CD4-positive, alpha-beta T cell treated with Interleukin-4 for 1 hour (primary cell): ENCODE measurements at regions not wholly inside any gene's neighbourhood (a gene's known extent, or its start where the extent isn't known, plus 50 kb on each side); places are given as distances from the start of the nearest gene placed in this dataset.

ENCODE experiments used
- DNase-seq, 2 donors: peaks; one replicate each; pipeline ENCODE4 v3.0.0-alpha.2; 2020 to 2022

DNA sequence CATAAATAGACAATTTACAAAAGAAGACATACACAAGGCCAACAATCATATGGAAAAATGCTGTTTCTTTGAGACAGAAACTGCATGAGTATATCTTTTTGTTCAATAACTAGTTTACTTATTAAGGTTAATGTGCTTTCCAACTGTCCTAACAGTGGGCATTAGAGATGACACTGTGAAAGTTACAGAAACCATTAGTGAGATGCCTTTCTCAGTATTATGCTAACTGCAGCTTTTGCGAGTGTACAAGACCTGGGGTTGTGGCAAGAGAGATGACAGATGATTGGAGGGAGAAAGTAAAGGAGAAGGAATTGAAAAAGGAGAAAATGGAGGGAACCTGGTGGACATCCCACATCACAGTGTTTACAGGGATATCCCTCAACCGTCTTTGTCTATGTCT is 640.5 kb downstream of the ZPLD1 start:
- DNase-seq = no peak

DNA sequence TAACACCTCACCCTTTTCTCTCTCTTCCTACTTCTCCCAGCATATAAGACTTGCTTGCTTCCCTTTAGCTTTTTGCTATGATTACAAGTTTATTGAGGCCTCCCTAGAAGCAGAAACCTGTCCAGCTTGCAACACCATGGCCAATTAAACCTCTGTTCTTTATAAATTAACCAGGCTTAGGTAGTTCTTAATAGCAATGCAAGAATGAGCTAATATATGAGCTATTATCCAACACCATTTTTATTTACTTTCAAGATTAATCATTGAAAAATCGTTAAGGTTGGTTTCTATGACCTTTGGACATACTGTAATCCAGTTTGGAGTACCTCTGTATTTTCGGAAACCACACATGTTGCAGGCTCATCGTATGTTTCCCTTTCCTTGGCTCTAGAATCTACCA is 643.1 kb downstream of the ZPLD1 start:
- no peak for DNase-seq

- DNase-seq = no peak
Observed at GRCh38 chr3:103082501-103082900, 647.7 kb downstream of the ZPLD1 start.

DNA sequence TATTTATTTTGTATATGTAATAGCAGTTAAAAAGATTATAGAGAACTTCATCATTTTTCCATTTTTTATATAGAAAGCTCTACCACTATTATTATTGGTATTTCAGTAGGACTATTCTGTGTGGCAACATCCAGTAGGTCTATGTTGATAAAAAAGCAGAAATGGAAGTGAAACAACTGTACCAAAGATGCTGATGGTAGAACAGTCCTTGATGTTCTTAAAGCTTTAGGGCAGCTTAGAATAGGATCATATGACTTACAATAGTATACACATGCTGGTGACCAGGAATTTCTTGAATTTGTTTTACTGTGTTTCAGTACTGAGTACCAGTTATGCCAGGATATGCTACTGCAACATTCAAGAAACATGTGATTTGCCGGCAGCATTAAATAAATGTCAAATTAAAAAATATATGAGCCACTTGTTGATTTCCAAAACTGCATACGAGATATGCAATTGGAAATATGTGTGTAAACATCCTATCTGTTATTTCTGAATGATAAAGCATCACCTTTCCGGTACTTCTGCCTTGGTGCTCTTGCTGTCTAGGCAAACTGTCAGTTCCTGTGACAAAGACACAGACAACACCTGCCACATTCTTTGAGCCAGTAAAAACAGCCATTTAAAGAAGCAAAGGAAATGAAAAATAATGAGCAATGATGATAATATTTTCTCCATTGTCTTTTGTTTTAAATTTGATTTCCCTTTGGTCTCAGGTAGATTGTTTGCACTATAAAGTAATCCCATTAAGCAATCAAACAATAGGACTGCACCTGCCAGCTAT is 649.2 kb downstream of the ZPLD1 start:
- no peak for DNase-seq

GRCh38 chr3:103085465-103085864 is 650.6 kb downstream of the ZPLD1 start:
- DNase-seq = no peak

GRCh38 chr3:103089758-103090157 is 654.9 kb downstream of the ZPLD1 start:
- no peak for DNase-seq

DNA sequence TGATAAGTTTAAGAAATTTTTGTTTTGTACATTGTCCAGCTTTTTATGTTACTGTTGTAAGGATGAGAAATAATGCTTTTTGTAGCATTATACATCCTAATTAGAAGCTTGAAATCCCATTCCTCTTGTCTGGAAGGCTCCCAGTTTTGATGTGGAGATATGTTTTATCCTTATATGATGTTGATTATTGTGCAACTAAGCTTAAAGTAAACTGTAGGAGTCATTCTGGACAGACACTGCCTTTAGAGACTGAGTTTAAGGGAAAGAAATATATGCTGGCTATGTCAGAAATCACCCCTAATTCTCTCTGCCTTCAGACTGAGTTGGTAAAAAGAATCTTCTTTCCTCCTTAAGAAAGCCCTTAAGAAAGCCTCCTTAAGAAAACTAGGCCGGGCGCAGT is 670.4 kb downstream of the ZPLD1 start:
- no peak for DNase-seq

DNA sequence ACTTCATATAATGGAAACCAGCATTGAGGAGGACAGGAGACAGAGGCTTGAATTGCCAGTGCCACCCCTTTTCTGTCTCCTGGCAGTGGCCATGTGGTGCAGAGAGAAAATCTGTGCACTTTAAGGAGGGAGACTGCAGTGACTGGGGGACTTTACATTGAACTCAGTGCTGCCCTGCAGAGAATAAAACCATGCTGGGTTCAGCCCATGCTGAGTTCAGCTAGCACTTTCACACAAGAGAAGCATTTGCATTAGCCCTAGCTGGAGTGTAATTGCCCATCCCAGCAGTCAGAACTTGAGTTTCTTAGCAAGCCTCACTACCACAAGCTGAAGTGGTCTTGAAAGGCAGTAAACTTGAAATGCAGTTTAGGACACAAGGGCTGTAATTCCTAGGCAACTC is 677.5 kb downstream of the ZPLD1 start:
- no peak for DNase-seq

DNA sequence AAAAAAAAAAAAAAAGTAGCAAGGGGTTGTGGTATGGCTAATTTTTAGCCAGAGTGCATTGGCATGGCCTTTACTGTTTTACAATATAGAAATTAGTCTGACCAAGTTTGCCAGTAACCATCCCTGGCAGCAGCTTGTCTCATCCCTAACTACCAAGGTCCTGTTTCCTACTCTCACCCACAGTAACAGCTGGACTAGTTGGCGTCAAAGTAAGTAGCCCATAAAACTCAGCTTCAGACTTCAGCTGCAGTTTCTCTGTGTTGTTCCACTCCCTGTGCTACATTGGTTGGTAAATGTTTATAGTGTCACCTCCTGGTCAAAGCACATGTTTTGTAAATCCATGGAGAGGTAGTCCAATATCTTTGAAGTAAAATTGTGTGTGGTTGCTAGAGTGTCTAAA is 691.3 kb downstream of the ZPLD1 start:
- DNase-seq = no peak

DNA sequence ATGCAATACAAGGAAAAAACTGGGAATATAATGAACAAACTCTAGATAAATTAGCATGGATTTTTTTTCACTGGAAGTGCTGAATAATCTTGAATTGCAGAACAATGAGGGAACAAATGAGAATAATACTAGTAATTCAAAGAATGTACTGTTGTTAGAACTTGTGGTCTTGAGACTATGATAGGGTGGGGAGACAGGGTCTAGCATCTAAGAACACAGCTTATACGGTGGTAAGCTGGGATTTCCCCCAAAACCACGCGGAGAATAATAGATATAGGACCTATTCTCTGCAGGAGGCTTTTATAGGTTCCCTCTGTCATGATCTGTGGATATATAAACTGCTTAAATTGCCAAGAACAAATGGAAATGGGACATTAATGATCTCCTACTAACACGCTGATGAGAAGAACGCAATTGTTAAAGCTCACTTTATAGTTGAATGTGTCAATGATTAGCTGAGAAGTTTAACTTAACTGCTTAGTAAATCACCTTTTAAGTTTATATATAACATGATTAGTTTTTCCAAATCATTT is 692.3 kb downstream of the ZPLD1 start:
- no peak for DNase-seq

GRCh38 chr3:103127737-103128136 is 692.9 kb downstream of the ZPLD1 start:
- DNase-seq = no peak

DNA sequence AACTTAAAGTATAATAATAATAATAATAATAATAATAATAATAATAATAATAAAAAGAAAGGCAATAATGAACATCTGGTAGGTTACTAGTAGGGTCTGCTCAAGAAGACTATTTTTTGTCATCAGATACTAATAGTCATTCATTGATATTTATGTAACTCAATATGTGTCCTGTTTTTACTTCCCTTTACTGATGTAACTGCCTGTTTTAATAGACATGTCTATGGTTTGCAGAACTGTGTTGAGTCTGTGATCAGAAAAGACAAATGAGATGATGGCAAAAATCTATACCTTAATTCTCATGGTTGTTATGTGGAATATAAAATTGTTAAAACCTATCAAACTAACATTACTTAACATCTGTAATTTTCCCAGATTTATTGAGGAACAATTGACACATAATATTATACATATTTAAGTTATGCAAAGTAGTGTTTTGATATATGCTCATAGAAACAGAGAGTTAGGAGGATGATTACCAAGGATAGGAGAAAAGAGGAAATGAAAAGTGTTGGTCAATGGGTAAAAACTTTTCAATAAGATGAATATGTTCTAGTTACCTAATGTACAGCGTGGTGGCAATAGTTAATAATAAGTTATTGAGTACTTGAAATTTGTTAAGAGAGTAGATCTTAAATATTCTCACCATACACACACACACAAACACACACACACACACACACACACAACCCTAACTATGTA is 699.4 kb downstream of the ZPLD1 start:
- no peak for DNase-seq

DNA sequence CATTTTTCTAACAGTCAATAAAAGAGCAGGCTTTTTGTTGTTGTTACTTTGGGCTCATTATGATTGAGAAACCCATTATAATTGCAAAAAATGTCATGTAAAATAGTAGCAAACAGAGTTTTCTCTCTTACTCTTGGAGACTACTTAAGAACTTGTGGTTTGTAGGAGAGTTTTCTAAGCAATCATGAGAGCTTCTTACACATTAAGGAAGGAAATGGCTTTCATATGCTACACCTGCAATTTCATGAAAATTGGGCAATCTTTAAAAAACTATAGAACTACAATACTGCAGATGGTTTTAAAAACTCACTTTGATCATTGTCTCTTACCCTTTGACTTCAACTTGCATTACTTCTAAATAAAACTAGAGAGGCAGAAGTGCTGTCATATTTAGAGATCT is 701.8 kb downstream of the ZPLD1 start:
- no peak for DNase-seq

GRCh38 chr3:103137830-103138229 is 703.0 kb downstream of the ZPLD1 start:
- no peak for DNase-seq

GRCh38 chr3:103158183-103158582 is 723.4 kb downstream of the ZPLD1 start:
- no peak for DNase-seq

DNA sequence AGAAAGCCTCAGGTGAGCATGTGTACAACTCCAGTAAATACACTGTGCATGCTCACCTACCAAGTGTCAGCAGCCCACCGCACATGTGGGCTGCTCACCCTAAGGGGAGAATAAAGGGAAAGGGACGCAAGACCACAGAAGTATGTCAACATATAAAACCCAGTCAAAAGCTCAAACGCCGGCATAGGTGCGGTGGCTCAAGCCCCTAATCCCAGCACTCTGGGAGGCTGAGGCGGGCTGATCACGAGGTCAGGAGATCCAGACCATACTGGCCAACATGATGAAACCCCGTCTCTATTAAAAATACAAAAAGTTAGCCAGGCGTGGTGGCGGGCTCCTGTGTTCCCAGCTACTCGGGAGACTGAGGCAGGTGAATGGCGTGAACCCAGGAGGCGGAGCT is 732.1 kb downstream of the ZPLD1 start:
- no peak for DNase-seq

DNA sequence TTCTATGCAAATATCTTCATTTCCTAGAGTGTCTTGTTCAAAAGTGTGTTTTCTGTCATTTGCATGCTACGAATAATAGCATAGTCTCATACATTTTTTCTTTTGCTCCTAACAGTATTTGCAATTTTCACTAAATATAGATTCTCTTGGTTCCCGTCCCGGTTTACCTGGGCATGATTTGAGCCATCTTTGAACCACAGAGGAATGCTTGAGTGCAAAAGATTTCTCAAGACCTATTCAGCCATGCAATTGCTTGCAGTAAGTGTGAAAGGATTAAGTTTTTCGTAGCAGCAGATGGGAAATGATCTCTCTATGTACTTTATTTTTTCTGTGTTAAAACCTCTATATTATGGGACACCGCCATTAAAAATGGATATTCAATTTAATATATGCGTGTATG is 733.0 kb downstream of the ZPLD1 start:
- DNase-seq = no peak

DNA sequence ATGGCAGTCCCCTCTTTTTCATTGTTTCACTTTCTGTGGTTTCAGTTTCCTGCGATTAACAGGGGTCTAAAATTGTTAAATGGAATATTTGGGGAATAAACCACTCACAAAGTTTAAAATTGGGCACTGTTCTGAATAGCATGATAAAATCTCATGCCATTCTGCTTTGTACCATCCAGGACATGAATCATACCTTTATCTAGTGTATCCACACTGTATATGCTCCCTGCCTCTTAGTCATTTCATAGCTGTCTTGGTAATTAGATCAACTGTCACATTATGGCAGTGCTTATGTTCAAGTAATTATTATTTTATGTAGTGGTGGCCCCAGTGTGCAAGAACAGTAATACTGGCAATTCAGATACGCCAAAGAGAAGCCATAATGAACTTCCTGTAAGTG is 734.5 kb downstream of the ZPLD1 start:
- DNase-seq = no peak

- no peak for DNase-seq
Observed at GRCh38 chr3:103170651-103171050, 735.8 kb downstream of the ZPLD1 start.

- no peak for DNase-seq
Observed at GRCh38 chr3:103173940-103174339, 739.1 kb downstream of the ZPLD1 start.

DNA sequence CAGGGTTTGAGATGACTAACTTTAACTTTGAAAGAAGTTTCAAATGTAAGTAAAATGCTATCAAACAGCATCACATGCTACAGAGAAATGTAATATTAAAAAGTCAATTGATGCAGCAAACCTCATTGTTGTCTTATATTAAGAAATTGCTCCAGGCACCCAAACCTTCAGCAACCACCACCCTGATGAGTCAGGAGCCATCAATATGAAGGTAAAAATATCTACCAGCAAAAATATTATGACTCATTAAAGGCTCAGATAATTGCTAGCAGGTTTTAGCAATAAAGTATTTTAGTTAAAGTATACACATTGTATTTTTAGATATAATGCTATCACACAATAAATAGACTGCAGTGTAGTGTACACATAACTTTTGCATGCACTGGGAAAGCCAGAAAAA is 746.3 kb downstream of the ZPLD1 start:
- no peak for DNase-seq

GRCh38 chr3:103184772-103185171 is 750.0 kb downstream of the ZPLD1 start:
- DNase-seq = no peak

- DNase-seq = no peak
Observed at GRCh38 chr3:103189941-103190340, 755.1 kb downstream of the ZPLD1 start.

DNA sequence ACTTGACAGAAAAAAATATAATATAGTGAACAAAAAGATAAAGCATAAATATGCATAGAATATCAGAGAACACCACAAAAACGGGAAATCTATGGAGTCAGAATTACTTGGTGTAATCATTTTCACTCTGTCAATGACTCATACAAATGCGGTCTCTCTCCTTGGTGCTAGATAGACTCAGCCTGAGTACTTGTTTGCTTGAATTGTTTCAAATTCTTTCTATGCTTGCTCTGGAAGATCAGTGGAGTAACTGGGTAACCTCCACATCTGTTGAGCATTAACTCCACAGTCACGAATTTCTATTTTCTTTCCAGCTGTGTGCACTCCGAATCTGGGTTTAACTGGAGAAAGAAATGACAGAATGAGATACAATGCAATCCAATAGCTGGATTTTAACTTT is 760.4 kb downstream of the ZPLD1 start:
- no peak for DNase-seq

DNA sequence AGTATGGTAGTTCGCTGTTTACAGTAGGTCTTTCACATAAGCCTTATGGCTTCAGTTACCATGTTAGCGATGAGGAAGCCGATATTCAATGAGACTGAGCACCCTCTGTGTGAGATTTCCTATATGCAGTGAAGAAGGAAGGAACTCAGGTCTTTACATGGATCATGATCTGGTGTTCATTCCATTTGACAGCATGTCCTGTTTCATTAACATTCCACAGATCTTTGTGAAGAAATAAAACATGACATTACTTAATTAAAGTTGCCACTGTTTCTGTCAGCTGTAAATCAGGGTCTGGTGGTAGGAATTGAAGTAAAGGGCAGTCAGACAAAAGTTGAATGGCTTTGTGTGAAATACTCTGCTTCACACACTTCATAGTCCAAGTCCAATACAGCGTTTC is 768.6 kb downstream of the ZPLD1 start:
- no peak for DNase-seq
